Gastroesophageal sphincter (tissue), 4 donors: ENCODE measurements at regions not wholly inside any gene's neighbourhood (a gene's known extent, or its start where the extent isn't known, plus 50 kb on each side); places are given as distances from the start of the nearest gene placed in this dataset.

Source experiments
- ATAC-seq: fragments of 150-250 bp; one replicate; pipeline ENCODE4 v1.9.1; 2016; ENCODE audit warnings: mild to moderate bottlenecking, moderate library complexity
- H3K27ac ChIP-seq, 4 donors: fragments of 200-600 bp; sonication (generic) in 3 of 4; 1 replicate in 3 of 4; 2 replicates in 1 of 4; pipeline ENCODE4 v1.5.1; 2016 to 2019
- H3K27me3 ChIP-seq: fragments of 200-600 bp; sonication (generic); one replicate; pipeline ENCODE4 v1.5.1; 2019
- H3K36me3 ChIP-seq, 2 donors: fragments of 200-600 bp; sonication (generic); one replicate each; pipeline ENCODE4 v1.5.1; 2019; ENCODE audit warnings: control low read depth in 1 of 2
- H3K4me1 ChIP-seq, 3 donors: fragments of 200-600 bp; sonication (generic); 1 replicate in 2 of 3; 2 replicates in 1 of 3; pipeline ENCODE4 v1.5.1; 2016 to 2019; ENCODE audit warnings: control low read depth in 2 of 3
- H3K4me3 ChIP-seq, 2 donors: fragments of 200-600 bp; sonication (generic); one replicate each; pipeline ENCODE4 v1.5.1; 2019; ENCODE audit warnings: mild to moderate bottlenecking in 1 of 2, moderate library complexity in 1 of 2
- H3K9me3 ChIP-seq, 3 donors: fragments of 200-600 bp; sonication (generic); one replicate each; pipeline ENCODE4 v1.5.1; 2017 to 2019; ENCODE audit warnings: control low read depth in 2 of 3
- CTCF ChIP-seq, 4 experiments: fragments of 200-600 bp in 2 of 4; fragments of 450-650 bp in 2 of 4; sonication (generic) in 1 of 4; IDR thresholded peaks; one replicate each; pipeline ENCODE4 v1.5.1; 2017 to 2019; ENCODE audit warnings: antibody characterized with exemption in 4 of 4, mild to moderate bottlenecking in 2 of 4, moderate library complexity in 2 of 4
- EP300 ChIP-seq: sonication (generic); formaldehyde crosslinking; IDR thresholded peaks from one replicate; pipeline ENCODE4 v1.6.1; 2017; ENCODE audit warnings: antibody characterized with exemption, mild to moderate bottlenecking
- POLR2A ChIP-seq, 2 donors: fragments of 450-650 bp; IDR thresholded peaks; one replicate each; pipeline ENCODE4 v1.6.1; 2017; ENCODE audit warnings: antibody characterized with exemption in 2 of 2, mild to moderate bottlenecking in 2 of 2, moderate library complexity in 1 of 2
- POLR2AphosphoS5 ChIP-seq: sonication (generic); formaldehyde crosslinking; IDR thresholded peaks from one replicate; pipeline ENCODE4 v1.6.1; 2017; ENCODE audit warnings: antibody characterized with exemption
- WGBS, 2 donors: methylation state at CpG; one replicate each; pipeline ENCODE4 v1.1.5; 2018; ENCODE audit warnings: low coverage in 1 of 2; 5-methylcytosine and 5-hydroxymethylcytosine counted together

DNA sequence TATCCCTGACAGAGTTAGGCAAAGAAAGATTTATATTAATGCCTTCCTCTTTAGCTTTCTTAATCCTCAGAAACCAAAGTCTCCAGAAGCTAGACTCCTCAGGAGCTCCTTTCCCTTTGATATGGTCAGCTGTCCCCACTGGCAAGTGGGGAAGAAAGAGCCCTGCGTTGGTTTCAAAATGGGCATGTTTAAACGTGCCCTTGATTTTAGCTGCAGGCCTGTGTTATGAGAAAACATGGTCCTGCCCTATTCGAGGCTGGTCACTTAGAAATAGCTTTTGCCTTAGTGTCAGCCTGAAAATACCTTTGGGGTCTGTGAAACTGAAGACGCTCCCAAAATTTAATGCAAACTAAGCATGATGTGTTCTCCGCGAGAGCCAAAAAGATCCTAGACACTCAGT lies 135.5 kb upstream of the RARB start:
- 82 to 85% methylated on average over 3 to 5 of the region's 6 CpGs for WGBS, 2 donors
- no peak overlapping the region for H3K27ac ChIP-seq
- no peak overlapping the region for H3K4me3 ChIP-seq

DNA sequence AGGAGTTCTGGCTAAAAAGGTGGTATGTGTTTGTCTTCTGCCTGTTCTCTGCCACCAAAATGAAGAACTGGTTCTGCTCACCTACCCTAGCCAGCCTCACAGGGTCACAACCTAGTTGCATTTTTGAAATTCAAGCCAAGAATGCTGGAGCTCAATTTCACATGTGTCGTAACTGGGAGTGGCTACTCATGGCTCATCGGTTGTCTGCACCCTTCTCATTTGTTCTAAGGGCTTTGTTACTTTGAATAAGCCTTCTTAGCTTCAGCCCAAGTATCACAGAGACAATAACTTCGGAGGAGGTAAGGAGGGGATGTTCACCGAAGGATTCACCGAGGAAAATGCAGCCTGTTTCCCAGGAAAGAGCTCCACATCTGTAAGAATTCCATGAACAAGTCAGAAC lies 134.3 kb upstream of the RARB start:
- peaks cover 0 to 23% (median 2%) of the 10 kb centered on the region in 3 donors for H3K4me1 ChIP-seq
- H3K4me3 ChIP-seq = no peak overlapping the region
- 58 to 71% methylated on average over 3 to 5 of the region's 5 CpGs for WGBS, 2 donors
- no peaks in the 10 kb centered on the region for H3K27me3 ChIP-seq
- H3K9me3 ChIP-seq = no peaks in the 10 kb centered on the region
- no peaks in the 10 kb centered on the region for H3K36me3 ChIP-seq
- H3K27ac ChIP-seq = no peak overlapping the region
- ATAC-seq = peak; percentile 40
- no peak for TF ChIP-seq POLR2A (IDR thresholded peaks at IDR 0.05)
- TF ChIP-seq POLR2AphosphoS5 = no peak
- TF ChIP-seq EP300 = no peak
- TF ChIP-seq CTCF (IDR thresholded peaks at IDR 0.05) = no peak

More for the DNA sequence above, 135.5 kb upstream of the RARB start:
- ATAC-seq = no peak
- no peaks in the 10 kb centered on the region for H3K9me3 ChIP-seq
- no peaks in the 10 kb centered on the region for H3K36me3 ChIP-seq
- no peaks in the 10 kb centered on the region for H3K27me3 ChIP-seq
- TF ChIP-seq POLR2A (IDR thresholded peaks at IDR 0.05) = no peak
- TF ChIP-seq CTCF (IDR thresholded peaks at IDR 0.05) = no peak
- TF ChIP-seq POLR2AphosphoS5 = no peak
- TF ChIP-seq EP300 = no peak
- H3K4me1 ChIP-seq = peaks cover 0 to 23% (median 2%) of the 10 kb centered on the region in 3 donors

DNA sequence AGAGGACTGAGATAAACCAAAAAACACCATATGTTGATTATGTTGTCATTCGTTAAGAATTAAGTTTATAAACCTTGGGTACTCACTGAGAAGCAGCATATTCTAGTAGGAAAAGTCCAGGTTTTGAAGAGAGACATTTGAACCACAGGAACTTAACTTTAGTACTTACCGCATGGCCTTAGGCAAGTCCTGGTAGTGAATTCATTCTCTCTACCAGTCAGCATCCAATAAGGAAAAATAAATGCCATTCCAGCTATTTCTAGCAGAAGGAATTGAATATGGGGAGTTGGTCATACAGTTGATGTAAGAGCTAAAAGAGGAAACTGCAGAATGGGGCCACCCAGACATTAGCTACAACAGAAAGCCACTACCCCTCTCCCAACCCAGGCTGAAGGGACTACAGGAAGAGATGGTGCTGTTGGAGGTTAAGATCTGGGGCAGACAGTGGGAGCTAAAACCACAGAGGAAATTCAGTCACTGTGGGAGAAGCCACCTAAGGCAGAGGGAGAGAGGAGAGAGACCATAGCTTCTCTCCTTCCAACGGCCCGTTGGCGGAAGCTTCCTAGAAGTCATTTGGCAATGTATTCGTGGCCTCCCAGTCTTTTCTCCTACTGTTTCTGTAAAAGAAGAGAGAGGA lies 133.8 kb upstream of the RARB start:
- no peak for ATAC-seq
- peaks cover 0 to 23% (median 2%) of the 10 kb centered on the region in 3 donors for H3K4me1 ChIP-seq
- no peaks in the 10 kb centered on the region for H3K9me3 ChIP-seq
- no peaks in the 10 kb centered on the region for H3K36me3 ChIP-seq
- no peaks in the 10 kb centered on the region for H3K27me3 ChIP-seq
- 69 to 80% methylated on average over 2 to 6 of the region's 6 CpGs for WGBS, 2 donors
- H3K27ac ChIP-seq = no peak overlapping the region
- no peak overlapping the region for H3K4me3 ChIP-seq
- TF ChIP-seq EP300 (no peak), POLR2A (IDR thresholded peaks at IDR 0.05) (no peak), CTCF (IDR thresholded peaks at IDR 0.05) (no peak), POLR2AphosphoS5 (no peak)

GRCh38 chr3:25297667-25298585 lies 130.1 kb upstream of the RARB start:
- ATAC-seq = no peak
- no peak for TF ChIP-seq POLR2A (IDR thresholded peaks at IDR 0.05)
- TF ChIP-seq EP300 = no peak
- TF ChIP-seq POLR2AphosphoS5 = no peak
- no peak for TF ChIP-seq CTCF (IDR thresholded peaks at IDR 0.05)
- H3K4me1 ChIP-seq = no peaks in the 10 kb centered on the region
- 73 to 75% methylated on average over 9 of the region's 9 CpGs for WGBS, 2 donors
- H3K27ac ChIP-seq = no peak overlapping the region
- H3K36me3 ChIP-seq = no peaks in the 10 kb centered on the region
- no peaks in the 10 kb centered on the region for H3K9me3 ChIP-seq
- H3K4me3 ChIP-seq = no peak overlapping the region
- no peaks in the 10 kb centered on the region for H3K27me3 ChIP-seq
